ENCODE measurements at regions not wholly inside any gene's neighbourhood (a gene's known extent, or its start where the extent isn't known, plus 50 kb on each side); places are given as distances from the start of the nearest gene placed in this dataset.

DNA sequence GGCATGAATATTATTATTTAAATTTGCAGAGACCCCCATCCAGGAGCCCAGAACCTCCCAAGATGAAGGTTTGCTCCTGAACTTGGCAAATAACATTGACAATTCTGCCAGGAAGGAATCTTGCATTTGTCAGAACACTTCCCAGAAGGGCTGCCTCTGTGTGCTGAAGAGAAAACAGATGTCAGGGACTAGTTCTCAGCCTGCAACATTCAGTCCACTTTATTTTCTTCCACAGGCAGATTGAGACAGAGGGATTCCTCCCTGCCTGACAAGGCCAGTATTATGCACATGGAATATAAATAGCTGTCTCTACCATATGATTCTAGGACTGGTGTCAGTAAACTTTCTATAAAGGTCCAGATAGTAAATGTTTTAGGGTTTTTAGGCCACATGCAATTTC is 171.5 kb upstream of the SIX2 start:
- TF ChIP-seq, protein P1, sequence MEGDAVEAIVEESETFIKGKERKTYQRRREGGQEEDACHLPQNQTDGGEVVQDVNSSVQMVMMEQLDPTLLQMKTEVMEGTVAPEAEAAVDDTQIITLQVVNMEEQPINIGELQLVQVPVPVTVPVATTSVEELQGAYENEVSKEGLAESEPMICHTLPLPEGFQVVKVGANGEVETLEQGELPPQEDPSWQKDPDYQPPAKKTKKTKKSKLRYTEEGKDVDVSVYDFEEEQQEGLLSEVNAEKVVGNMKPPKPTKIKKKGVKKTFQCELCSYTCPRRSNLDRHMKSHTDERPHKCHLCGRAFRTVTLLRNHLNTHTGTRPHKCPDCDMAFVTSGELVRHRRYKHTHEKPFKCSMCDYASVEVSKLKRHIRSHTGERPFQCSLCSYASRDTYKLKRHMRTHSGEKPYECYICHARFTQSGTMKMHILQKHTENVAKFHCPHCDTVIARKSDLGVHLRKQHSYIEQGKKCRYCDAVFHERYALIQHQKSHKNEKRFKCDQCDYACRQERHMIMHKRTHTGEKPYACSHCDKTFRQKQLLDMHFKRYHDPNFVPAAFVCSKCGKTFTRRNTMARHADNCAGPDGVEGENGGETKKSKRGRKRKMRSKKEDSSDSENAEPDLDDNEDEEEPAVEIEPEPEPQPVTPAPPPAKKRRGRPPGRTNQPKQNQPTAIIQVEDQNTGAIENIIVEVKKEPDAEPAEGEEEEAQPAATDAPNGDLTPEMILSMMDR (IDR thresholded peaks at IDR 0.05): no peak
- TF ChIP-seq POLR2A (IDR thresholded peaks at IDR 0.05) (no peak), POLR2AphosphoS5 (IDR thresholded peaks at IDR 0.05) (no peak)

All from suprapubic skin (tissue), 4 donors.